DND-41 (cell line): ENCODE measurements at regions not wholly inside any gene's neighbourhood (a gene's known extent, or its start where the extent isn't known, plus 50 kb on each side); places are given as distances from the start of the nearest gene placed in this dataset.

Experiments
- ATAC-seq: fragments of 200-7000 bp; cut with Tn5 transposase; 3 replicates; pipeline ENCODE4 v1.9.1; 2021; ENCODE audit warnings: low read depth; ENCODE audit not compliant: insufficient read depth
- DNase-seq: peaks from one replicate; pipeline ENCODE4 v3.0.0-alpha.2; 2020
- H2AFZ ChIP-seq: 2 replicates; pipeline ENCODE4 v1.6.0; 2012; ENCODE audit warnings: low read depth, low read length
- H3K27ac ChIP-seq: 2 replicates; pipeline ENCODE4 v1.5.1; 2012; ENCODE audit warnings: low read length, inconsistent platforms
- H3K27me3 ChIP-seq: fragments of 200-600 bp; sonication (generic); 2 replicates; pipeline ENCODE4 v1.6.0; 2012; ENCODE audit warnings: low read length, mild to moderate bottlenecking, inconsistent platforms; ENCODE audit not compliant: insufficient read depth, poor library complexity
- H3K36me3 ChIP-seq: 2 replicates; pipeline ENCODE4 v1.5.1; 2012; ENCODE audit warnings: low read length, inconsistent platforms; ENCODE audit not compliant: insufficient read depth
- H3K4me1 ChIP-seq: 2 replicates; pipeline ENCODE4 v1.5.1; 2012; ENCODE audit warnings: mild to moderate bottlenecking, low read length; ENCODE audit not compliant: insufficient read depth
- H3K4me2 ChIP-seq: 2 replicates; pipeline ENCODE4 v1.6.0; 2012; ENCODE audit warnings: mild to moderate bottlenecking, moderate library complexity, low read length, inconsistent platforms; ENCODE audit not compliant: insufficient read depth
- H3K4me3 ChIP-seq, 2 experiments: fragments of 200-600 bp in 1 of 2; shearing (Covaris generic) in 1 of 2; 2 replicates each; pipeline ENCODE4 v1.5.1; 2012 to 2016; ENCODE audit warnings: inconsistent platforms in 2 of 2, low read length in 2 of 2, mild to moderate bottlenecking in 2 of 2, low read depth in 1 of 2, moderate library complexity in 1 of 2
- H3K79me2 ChIP-seq: 2 replicates; pipeline ENCODE4 v1.6.0; 2012; ENCODE audit warnings: low read length, inconsistent platforms; ENCODE audit not compliant: insufficient read depth
- H3K9ac ChIP-seq: 2 replicates; pipeline ENCODE4 v1.6.0; 2012; ENCODE audit warnings: low read depth, mild to moderate bottlenecking, inconsistent platforms, low read length, moderate library complexity
- H3K9me3 ChIP-seq: 2 replicates; pipeline ENCODE4 v1.5.1; 2012; ENCODE audit warnings: low read length, moderate library complexity, mild to moderate bottlenecking, inconsistent platforms; ENCODE audit not compliant: insufficient read depth, severe bottlenecking
- H4K20me1 ChIP-seq: 2 replicates; pipeline ENCODE4 v1.6.0; 2012; ENCODE audit warnings: low read length; ENCODE audit not compliant: insufficient read depth
- CTCF ChIP-seq: IDR thresholded peaks from 2 replicates; pipeline ENCODE4 v1.5.1; 2012; ENCODE audit warnings: borderline replicate concordance, low read length, moderate library complexity, mild to moderate bottlenecking; ENCODE audit not compliant: poor library complexity, severe bottlenecking; ENCODE audit errors: extremely low read depth
- EZH2 ChIP-seq: IDR thresholded peaks from 3 replicates; pipeline ENCODE4 v1.6.1; 2012; ENCODE audit warnings: borderline replicate concordance, low read depth, mild to moderate bottlenecking, moderate library complexity, low read length, inconsistent platforms; ENCODE audit not compliant: severe bottlenecking

GRCh38 chr17:70674061-70674460, 504.7 kb downstream of the KCNJ2 start:
- H3K79me2 ChIP-seq: no peaks in the 10 kb centered on the region
- H2AFZ ChIP-seq: no peak overlapping the region
- no peak for DNase-seq
- no peak overlapping the region for H3K27ac ChIP-seq
- no peaks in the 10 kb centered on the region for H3K9me3 ChIP-seq
- H3K4me3 ChIP-seq: no peak overlapping the region
- H3K9ac ChIP-seq: no peak overlapping the region
- H4K20me1 ChIP-seq: no peaks in the 10 kb centered on the region
- H3K4me1 ChIP-seq: no peaks in the 10 kb centered on the region
- H3K36me3 ChIP-seq: no peaks in the 10 kb centered on the region
- no peak for ATAC-seq
- no peaks in the 10 kb centered on the region for H3K27me3 ChIP-seq
- no peak for TF ChIP-seq EZH2
- TF ChIP-seq CTCF: no peak
- H3K4me2 ChIP-seq: no peak overlapping the region

- no peak overlapping the region for H3K4me2 ChIP-seq
- H3K9ac ChIP-seq: no peak overlapping the region
- ATAC-seq (no peak), DNase-seq (no peak)
- H2AFZ ChIP-seq: no peak overlapping the region
- H4K20me1 ChIP-seq: no peaks in the 10 kb centered on the region
- no peaks in the 10 kb centered on the region for H3K4me1 ChIP-seq
- H3K27ac ChIP-seq: no peak overlapping the region
- H3K79me2 ChIP-seq: no peaks in the 10 kb centered on the region
- no peaks in the 10 kb centered on the region for H3K36me3 ChIP-seq
- no peak overlapping the region for H3K4me3 ChIP-seq
- H3K9me3 ChIP-seq: no peaks in the 10 kb centered on the region
- TF ChIP-seq EZH2 (no peak), CTCF (no peak)
- no peaks in the 10 kb centered on the region for H3K27me3 ChIP-seq
Measured at GRCh38 chr17:70675070-70675590, 505.8 kb downstream of the KCNJ2 start.

GRCh38 chr17:70677783-70678647, 508.7 kb downstream of the KCNJ2 start:
- Histone ChIP-seq H2AFZ (no peak overlapping the region), H3K9me3 (no peaks in the 10 kb centered on the region), H3K27ac (no peak overlapping the region), H3K4me2 (no peak overlapping the region), H3K4me1 (no peaks in the 10 kb centered on the region), H4K20me1 (no peaks in the 10 kb centered on the region), H3K4me3 (no peak overlapping the region), H3K79me2 (no peaks in the 10 kb centered on the region), H3K36me3 (no peaks in the 10 kb centered on the region), H3K9ac (no peak overlapping the region), H3K27me3 (no peaks in the 10 kb centered on the region)
- TF ChIP-seq CTCF (no peak), EZH2 (no peak)
- DNase-seq (no peak), ATAC-seq (no peak)
